Effector memory CD8-positive, alpha-beta T cell (primary cell): ENCODE measurements at regions not wholly inside any gene's neighbourhood (a gene's known extent, or its start where the extent isn't known, plus 50 kb on each side); places are given as distances from the start of the nearest gene placed in this dataset.

Source experiments
- ATAC-seq: fragments of 150-1000 bp; cut with Tn5 transposase; replicated peaks from 2 replicates; pipeline ENCODE4 v1.10.0; 2021; ENCODE audit warnings: mild to moderate bottlenecking, moderate library complexity
- DNase-seq, 3 experiments: peaks; one replicate each; pipeline ENCODE4 v3.0.0; 2021
- H3K27ac Mint-ChIP-seq, 2 donors: one replicate each; pipeline ENCODE4 v1.8.0; 2022; ENCODE audit warnings: mild to moderate bottlenecking in 2 of 2, mixed read lengths in 2 of 2, moderate library complexity in 2 of 2
- H3K27me3 Mint-ChIP-seq, 2 donors: one replicate each; pipeline ENCODE4 v1.8.0; 2022; ENCODE audit warnings: mixed read lengths in 2 of 2
- H3K36me3 Mint-ChIP-seq: one replicate; pipeline ENCODE4 v1.8.0; 2022; ENCODE audit warnings: mild to moderate bottlenecking, moderate library complexity, mixed read lengths; ENCODE audit not compliant: insufficient read depth
- H3K4me1 Mint-ChIP-seq, 2 donors: one replicate each; pipeline ENCODE4 v1.8.0; 2022; ENCODE audit warnings: low read depth in 2 of 2, mixed read lengths in 2 of 2
- H3K4me3 Mint-ChIP-seq, 2 donors: one replicate each; pipeline ENCODE4 v1.8.0; 2022; ENCODE audit warnings: mild to moderate bottlenecking in 2 of 2, mixed read lengths in 2 of 2, moderate library complexity in 2 of 2
- H3K9me3 Mint-ChIP-seq, 2 donors: one replicate each; pipeline ENCODE4 v1.8.0; 2022; ENCODE audit warnings: mixed read lengths in 2 of 2

- DNase-seq (no peak), ATAC-seq (no peak)
- H3K27me3 Mint-ChIP-seq = no peaks in the 10 kb centered on the region
- no peaks in the 10 kb centered on the region for H3K36me3 Mint-ChIP-seq
- H3K27ac Mint-ChIP-seq = no peak overlapping the region
- no peak overlapping the region for H3K4me3 Mint-ChIP-seq
- no peaks in the 10 kb centered on the region for H3K4me1 Mint-ChIP-seq
- H3K9me3 Mint-ChIP-seq = peaks cover 0 to 7% of the 10 kb centered on the region in 2 donors
Measured at GRCh38 chr13:81781471-81781870, 1440.5 kb upstream of the SPRY2 start.

GRCh38 chr13:81779876-81780275 is 1439.0 kb upstream of the SPRY2 start:
- no peaks in the 10 kb centered on the region for H3K4me1 Mint-ChIP-seq

DNA sequence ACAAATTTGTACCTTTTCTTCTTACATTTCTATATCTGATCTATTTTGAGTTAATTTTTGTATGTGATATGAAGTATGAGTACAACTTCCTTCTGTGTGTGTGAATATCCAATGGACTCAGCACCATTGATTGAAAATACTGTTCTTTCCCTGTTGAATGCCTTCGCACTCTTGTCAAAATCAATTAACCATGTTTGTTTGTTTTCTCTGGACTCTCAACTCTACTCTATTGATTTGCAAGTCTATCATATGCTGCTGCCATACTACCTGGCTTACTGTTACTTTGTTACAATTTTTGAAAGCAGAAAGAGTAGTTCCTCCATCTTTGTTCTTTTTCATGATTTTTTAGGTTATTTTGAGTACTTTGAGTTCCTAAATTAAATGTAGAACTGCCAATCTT is 1437.4 kb upstream of the SPRY2 start:
- H3K9me3 Mint-ChIP-seq = peaks cover 6 to 8% of the 10 kb centered on the region in 2 donors
- no peak overlapping the region for H3K27ac Mint-ChIP-seq
- ATAC-seq (no peak), DNase-seq (no peak)
- H3K27me3 Mint-ChIP-seq = no peaks in the 10 kb centered on the region
- H3K4me3 Mint-ChIP-seq = no peak overlapping the region
- H3K4me1 Mint-ChIP-seq = no peaks in the 10 kb centered on the region
- H3K36me3 Mint-ChIP-seq = no peaks in the 10 kb centered on the region

More at GRCh38 chr13:81779876-81780275, 1439.0 kb upstream of the SPRY2 start:
- ATAC-seq (no peak), DNase-seq (no peak)
- Mint-ChIP-seq H3K36me3 (no peaks in the 10 kb centered on the region), H3K27ac (no peak overlapping the region), H3K9me3 (peaks cover under 1 to 7% of the 10 kb centered on the region in 2 donors), H3K27me3 (no peaks in the 10 kb centered on the region), H3K4me3 (no peak overlapping the region)

DNA sequence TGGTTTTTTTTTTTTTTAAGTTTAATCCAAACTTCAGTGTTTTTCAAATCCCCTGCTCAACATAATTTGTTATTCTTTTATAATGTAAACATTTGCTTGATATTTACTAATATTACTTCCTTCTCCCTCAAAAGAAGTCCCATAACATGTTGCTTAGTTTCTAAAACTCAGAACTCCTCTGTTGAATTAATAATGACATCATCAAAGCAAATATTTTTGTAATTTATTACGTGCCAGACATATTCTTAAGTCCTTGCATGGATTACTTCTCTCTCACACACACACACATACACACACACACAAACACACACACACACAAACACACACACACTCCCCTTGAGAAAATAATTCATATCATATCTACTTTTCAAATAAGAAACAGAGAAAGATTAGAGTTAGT is 1432.3 kb upstream of the SPRY2 start:
- H3K4me3 Mint-ChIP-seq = no peak overlapping the region
- no peak for DNase-seq
- H3K4me1 Mint-ChIP-seq = no peaks in the 10 kb centered on the region
- no peak for ATAC-seq
- H3K9me3 Mint-ChIP-seq = peaks cover 4 to 6% of the 10 kb centered on the region in 2 donors
- H3K36me3 Mint-ChIP-seq = no peaks in the 10 kb centered on the region
- no peak overlapping the region for H3K27ac Mint-ChIP-seq
- H3K27me3 Mint-ChIP-seq = no peaks in the 10 kb centered on the region

DNA sequence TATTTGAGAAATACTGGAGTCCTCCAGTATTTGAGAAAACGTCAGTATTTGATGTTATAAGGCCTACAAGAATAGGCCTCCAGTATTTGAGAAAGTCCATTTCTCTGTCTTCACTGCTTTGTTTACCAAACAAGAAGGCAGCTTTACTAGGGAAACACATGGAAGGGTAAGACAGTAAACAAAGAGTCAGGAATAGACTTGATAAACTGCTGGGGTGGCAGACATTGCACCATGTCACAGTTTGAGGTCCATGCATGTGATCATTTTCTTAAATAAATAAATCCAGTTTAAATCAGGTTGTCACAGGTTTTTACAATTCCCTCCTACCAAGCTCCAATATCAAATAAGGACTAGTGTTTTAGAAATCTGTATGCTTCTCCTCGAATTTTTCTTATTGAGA is 1431.0 kb upstream of the SPRY2 start:
- H3K27me3 Mint-ChIP-seq = no peaks in the 10 kb centered on the region
- DNase-seq (no peak), ATAC-seq (no peak)
- peaks cover 2 to 6% of the 10 kb centered on the region in 2 donors for H3K9me3 Mint-ChIP-seq
- H3K27ac Mint-ChIP-seq = no peak overlapping the region
- no peaks in the 10 kb centered on the region for H3K36me3 Mint-ChIP-seq
- no peak overlapping the region for H3K4me3 Mint-ChIP-seq
- no peaks in the 10 kb centered on the region for H3K4me1 Mint-ChIP-seq

DNA sequence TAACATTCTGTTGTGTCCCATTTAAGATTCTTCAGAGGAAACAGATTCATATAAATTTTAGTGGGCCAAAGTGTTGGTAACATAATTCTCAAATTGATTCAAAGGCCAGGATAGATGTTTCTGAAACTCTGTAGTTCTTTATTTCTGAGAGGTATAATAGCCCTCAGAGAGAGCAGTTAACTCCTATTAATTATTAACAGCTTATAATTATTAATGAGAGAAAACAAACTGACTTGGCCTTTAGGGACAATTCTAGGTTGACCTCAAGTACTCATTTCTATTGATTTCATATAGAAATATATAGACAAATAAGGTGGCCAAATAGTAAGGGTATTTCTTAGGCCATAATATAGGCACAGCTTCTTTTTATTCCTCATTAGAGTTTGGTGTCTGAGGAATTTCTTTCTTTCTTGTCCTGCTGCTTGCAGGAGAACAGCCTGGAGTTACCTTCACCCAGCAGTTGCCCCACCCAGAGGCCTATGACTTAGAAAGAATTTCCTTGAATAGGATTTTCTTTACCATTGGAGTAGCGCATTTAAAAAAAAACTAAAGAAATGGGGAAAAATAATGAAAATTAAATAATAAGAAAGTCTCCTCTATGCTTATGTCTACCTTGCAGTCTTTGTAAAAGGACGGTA is 1430.1 kb upstream of the SPRY2 start:
- Mint-ChIP-seq H3K27me3 (no peaks in the 10 kb centered on the region), H3K4me3 (no peak overlapping the region), H3K9me3 (peaks cover 2 to 9% of the 10 kb centered on the region in 2 donors), H3K36me3 (no peaks in the 10 kb centered on the region), H3K4me1 (no peaks in the 10 kb centered on the region), H3K27ac (no peak overlapping the region)
- ATAC-seq = no peak
- DNase-seq = no peak

DNA sequence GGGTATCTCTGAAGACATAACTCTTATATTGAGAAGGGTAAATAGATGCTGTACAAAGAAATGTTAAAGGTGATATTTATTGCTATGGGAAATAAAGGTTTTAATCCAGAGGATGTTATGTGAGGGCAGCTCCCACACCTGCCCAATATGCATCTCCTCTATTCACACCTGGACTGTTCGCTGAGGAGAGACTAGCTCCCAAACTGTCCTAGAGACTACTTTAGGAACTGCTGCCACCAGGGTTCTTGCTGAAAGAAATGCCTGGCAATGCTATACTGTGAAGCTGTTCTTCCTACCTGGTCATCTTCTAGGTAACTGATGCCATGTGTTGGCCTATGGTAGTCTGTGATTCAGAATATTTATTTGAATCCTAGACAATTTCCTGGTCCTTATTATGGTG is 1421.5 kb upstream of the SPRY2 start:
- ATAC-seq (no peak), DNase-seq (no peak)
- Mint-ChIP-seq H3K27ac (no peak overlapping the region), H3K9me3 (peaks cover 7 to 11% of the 10 kb centered on the region in 2 donors), H3K4me1 (no peaks in the 10 kb centered on the region), H3K4me3 (no peak overlapping the region), H3K27me3 (no peaks in the 10 kb centered on the region), H3K36me3 (no peaks in the 10 kb centered on the region)

DNA sequence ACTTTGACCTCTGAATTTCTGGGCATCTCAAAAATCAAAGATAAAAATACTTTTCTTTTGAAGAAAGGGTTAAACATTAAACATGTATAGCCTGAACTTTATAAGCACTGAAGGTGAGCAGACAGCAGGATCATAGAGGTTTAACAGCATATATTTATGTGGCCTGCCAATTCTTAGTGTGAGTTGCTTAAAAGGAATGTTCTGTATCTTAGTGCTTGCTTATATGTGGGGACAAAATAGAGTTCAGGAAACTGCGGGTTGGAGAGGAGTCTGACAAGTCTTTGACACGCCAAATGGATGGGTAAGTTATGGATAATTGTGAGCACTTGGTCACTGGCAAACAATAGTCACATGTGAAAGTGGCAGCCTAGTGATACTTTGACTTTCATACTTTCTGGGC is 1419.4 kb upstream of the SPRY2 start:
- ATAC-seq (no peak), DNase-seq (no peak)
- Mint-ChIP-seq H3K4me3 (no peak overlapping the region), H3K36me3 (no peaks in the 10 kb centered on the region), H3K27me3 (no peaks in the 10 kb centered on the region), H3K9me3 (peaks cover under 1 to 6% of the 10 kb centered on the region in 2 donors), H3K4me1 (no peaks in the 10 kb centered on the region), H3K27ac (no peak overlapping the region)

DNA sequence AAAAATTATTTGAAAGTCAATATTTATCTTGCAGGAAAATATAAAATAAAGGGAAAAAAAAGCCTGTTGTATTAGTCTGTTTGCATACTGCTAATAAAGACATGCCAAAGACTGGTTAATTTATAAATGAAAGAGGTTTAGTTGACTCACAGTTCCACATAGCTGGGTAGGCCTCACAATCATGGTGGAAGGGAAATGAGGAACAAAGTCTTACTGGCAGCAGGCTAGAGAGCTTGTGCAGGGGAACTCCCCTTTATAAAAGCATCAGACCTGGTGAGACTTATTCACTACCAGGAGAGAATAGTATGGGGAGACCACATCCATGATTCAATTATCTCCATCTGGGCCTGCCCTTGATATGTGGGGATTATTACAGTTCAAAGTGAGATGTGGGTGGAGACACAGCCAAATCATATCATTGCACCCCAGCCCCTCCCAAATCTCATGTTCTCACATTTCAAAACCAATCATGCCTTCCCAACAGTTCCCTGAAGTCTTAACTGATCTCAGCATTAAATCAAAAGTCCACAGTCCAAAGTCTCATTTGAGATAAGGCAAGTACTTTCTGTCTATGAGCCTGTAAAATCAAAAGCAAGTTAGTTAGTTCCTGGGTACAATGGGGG is 1416.5 kb upstream of the SPRY2 start:
- DNase-seq (no peak), ATAC-seq (no peak)
- Mint-ChIP-seq H3K4me1 (no peaks in the 10 kb centered on the region), H3K27me3 (no peaks in the 10 kb centered on the region), H3K27ac (no peak overlapping the region), H3K36me3 (no peaks in the 10 kb centered on the region), H3K4me3 (no peak overlapping the region), H3K9me3 (peaks cover 0 to 7% of the 10 kb centered on the region in 2 donors)

GRCh38 chr13:81745391-81745790 is 1404.5 kb upstream of the SPRY2 start:
- Mint-ChIP-seq H3K27ac (no peak overlapping the region), H3K4me3 (no peak overlapping the region), H3K4me1 (no peaks in the 10 kb centered on the region), H3K27me3 (no peaks in the 10 kb centered on the region), H3K36me3 (no peaks in the 10 kb centered on the region), H3K9me3 (peaks cover 7% of the 10 kb centered on the region in 2 donors)
- DNase-seq (no peak), ATAC-seq (no peak)

DNA sequence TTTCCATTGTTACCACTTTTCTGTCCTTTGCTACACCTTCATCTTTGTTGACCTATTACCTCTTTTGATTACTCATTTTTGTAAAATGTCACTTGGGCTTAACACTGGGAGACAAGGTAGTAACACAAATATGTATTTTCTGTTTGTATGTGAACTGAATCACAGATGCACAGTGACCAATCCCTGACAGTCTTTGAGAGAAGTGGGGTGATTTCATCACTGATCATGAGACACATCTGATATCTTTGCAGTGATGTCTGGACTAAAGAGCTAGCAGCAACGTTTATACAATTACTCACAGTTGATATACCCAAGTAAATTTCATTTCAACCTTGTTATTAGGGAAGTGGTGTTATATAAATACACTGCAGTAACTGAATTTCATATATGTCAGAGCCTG is 1397.4 kb upstream of the SPRY2 start:
- H3K4me1 Mint-ChIP-seq = no peaks in the 10 kb centered on the region
- no peak overlapping the region for H3K27ac Mint-ChIP-seq
- DNase-seq (no peak), ATAC-seq (no peak)
- peaks cover 4 to 8% of the 10 kb centered on the region in 2 donors for H3K9me3 Mint-ChIP-seq
- no peak overlapping the region for H3K4me3 Mint-ChIP-seq
- no peaks in the 10 kb centered on the region for H3K27me3 Mint-ChIP-seq
- no peaks in the 10 kb centered on the region for H3K36me3 Mint-ChIP-seq

DNA sequence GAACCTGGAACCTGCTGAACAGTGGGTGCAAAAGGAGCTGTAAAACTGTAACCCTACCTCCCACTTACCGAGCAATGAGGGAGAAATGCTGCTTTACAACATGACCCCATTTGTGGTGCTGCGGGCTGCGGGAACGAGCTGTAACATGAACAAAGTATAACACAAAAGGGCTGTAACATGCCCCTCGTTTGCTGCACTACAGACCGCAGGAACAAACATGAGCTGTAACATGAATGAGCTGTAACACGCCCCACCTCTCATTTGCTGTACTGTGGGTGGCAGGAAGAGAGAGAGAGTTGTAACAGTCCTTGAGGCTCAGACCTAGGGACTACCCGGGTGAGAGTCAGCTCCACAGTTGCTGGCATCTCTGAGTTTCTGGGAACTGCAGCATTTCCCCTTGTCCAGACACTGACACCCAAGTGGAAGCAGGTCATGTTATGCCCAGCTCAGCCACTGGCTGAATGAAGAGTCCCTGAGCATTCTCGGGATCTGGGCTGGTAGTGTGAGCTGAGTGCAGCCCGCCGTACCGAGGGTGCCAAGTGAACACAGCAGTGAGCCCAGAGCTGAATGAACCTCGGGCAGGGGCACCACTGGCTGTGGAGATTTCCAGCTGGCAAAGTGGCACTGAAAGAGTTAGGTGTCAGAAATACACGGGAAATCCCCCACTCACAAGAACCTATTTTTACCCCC is 1385.3 kb upstream of the SPRY2 start:
- peaks cover 0 to 4% of the 10 kb centered on the region in 2 donors for H3K9me3 Mint-ChIP-seq
- ATAC-seq = no peak
- H3K27me3 Mint-ChIP-seq = no peaks in the 10 kb centered on the region

DNA sequence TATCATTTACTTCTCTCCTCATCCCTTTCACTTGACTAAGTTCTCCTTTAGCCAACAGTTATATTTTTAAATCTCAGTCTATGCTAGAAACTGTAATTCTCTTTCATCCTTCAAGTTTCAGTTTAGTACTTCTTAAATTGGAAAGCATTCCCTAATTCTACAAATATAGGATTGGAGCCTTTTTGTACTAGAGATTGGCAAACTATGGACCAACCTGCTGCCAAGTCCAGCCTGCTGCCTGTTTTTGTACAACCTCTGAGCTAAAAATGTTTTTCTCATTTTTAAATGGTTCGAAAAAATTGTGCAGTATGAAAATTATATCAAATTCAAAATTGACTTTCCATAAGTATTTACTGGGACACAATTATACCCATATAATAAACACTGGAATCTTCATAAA is 1381.5 kb upstream of the SPRY2 start:
- ATAC-seq (no peak), DNase-seq (no peak)
- Mint-ChIP-seq H3K4me3 (no peak overlapping the region), H3K36me3 (no peaks in the 10 kb centered on the region), H3K9me3 (peaks cover 0 to 3% of the 10 kb centered on the region in 2 donors), H3K27ac (no peak overlapping the region), H3K4me1 (no peaks in the 10 kb centered on the region), H3K27me3 (no peaks in the 10 kb centered on the region)

More for the DNA sequence above, 1385.3 kb upstream of the SPRY2 start:
- no peaks in the 10 kb centered on the region for H3K36me3 Mint-ChIP-seq
- no peaks in the 10 kb centered on the region for H3K4me1 Mint-ChIP-seq
- no peak overlapping the region for H3K27ac Mint-ChIP-seq
- H3K4me3 Mint-ChIP-seq = no peak overlapping the region
- no peak for DNase-seq

- Mint-ChIP-seq H3K27me3 (no peaks in the 10 kb centered on the region), H3K4me3 (no peak overlapping the region), H3K9me3 (peaks cover 0 to 3% of the 10 kb centered on the region in 2 donors), H3K36me3 (no peaks in the 10 kb centered on the region), H3K4me1 (no peaks in the 10 kb centered on the region), H3K27ac (no peak overlapping the region)
- DNase-seq (no peak), ATAC-seq (no peak)
Measured at GRCh38 chr13:81721400-81721799, 1380.5 kb upstream of the SPRY2 start.
